DND-41 (cell line): ENCODE measurements at regions not wholly inside any gene's neighbourhood (a gene's known extent, or its start where the extent isn't known, plus 50 kb on each side); places are given as distances from the start of the nearest gene placed in this dataset.

Experiments
- ATAC-seq: fragments of 200-7000 bp; cut with Tn5 transposase; 3 replicates; pipeline ENCODE4 v1.9.1; 2021; ENCODE audit warnings: low read depth; ENCODE audit not compliant: insufficient read depth
- DNase-seq: peaks from one replicate; pipeline ENCODE4 v3.0.0-alpha.2; 2020
- H2AFZ ChIP-seq: 2 replicates; pipeline ENCODE4 v1.6.0; 2012; ENCODE audit warnings: low read depth, low read length
- H3K27ac ChIP-seq: 2 replicates; pipeline ENCODE4 v1.5.1; 2012; ENCODE audit warnings: low read length, inconsistent platforms
- H3K27me3 ChIP-seq: fragments of 200-600 bp; sonication (generic); 2 replicates; pipeline ENCODE4 v1.6.0; 2012; ENCODE audit warnings: low read length, mild to moderate bottlenecking, inconsistent platforms; ENCODE audit not compliant: insufficient read depth, poor library complexity
- H3K36me3 ChIP-seq: 2 replicates; pipeline ENCODE4 v1.5.1; 2012; ENCODE audit warnings: low read length, inconsistent platforms; ENCODE audit not compliant: insufficient read depth
- H3K4me1 ChIP-seq: 2 replicates; pipeline ENCODE4 v1.5.1; 2012; ENCODE audit warnings: mild to moderate bottlenecking, low read length; ENCODE audit not compliant: insufficient read depth
- H3K4me2 ChIP-seq: 2 replicates; pipeline ENCODE4 v1.6.0; 2012; ENCODE audit warnings: mild to moderate bottlenecking, moderate library complexity, low read length, inconsistent platforms; ENCODE audit not compliant: insufficient read depth
- H3K4me3 ChIP-seq, 2 experiments: fragments of 200-600 bp in 1 of 2; shearing (Covaris generic) in 1 of 2; 2 replicates each; pipeline ENCODE4 v1.5.1; 2012 to 2016; ENCODE audit warnings: inconsistent platforms in 2 of 2, low read length in 2 of 2, mild to moderate bottlenecking in 2 of 2, low read depth in 1 of 2, moderate library complexity in 1 of 2
- H3K79me2 ChIP-seq: 2 replicates; pipeline ENCODE4 v1.6.0; 2012; ENCODE audit warnings: low read length, inconsistent platforms; ENCODE audit not compliant: insufficient read depth
- H3K9ac ChIP-seq: 2 replicates; pipeline ENCODE4 v1.6.0; 2012; ENCODE audit warnings: low read depth, mild to moderate bottlenecking, inconsistent platforms, low read length, moderate library complexity
- H3K9me3 ChIP-seq: 2 replicates; pipeline ENCODE4 v1.5.1; 2012; ENCODE audit warnings: low read length, moderate library complexity, mild to moderate bottlenecking, inconsistent platforms; ENCODE audit not compliant: insufficient read depth, severe bottlenecking
- H4K20me1 ChIP-seq: 2 replicates; pipeline ENCODE4 v1.6.0; 2012; ENCODE audit warnings: low read length; ENCODE audit not compliant: insufficient read depth
- EZH2 ChIP-seq: IDR thresholded peaks from 3 replicates; pipeline ENCODE4 v1.6.1; 2012; ENCODE audit warnings: borderline replicate concordance, low read depth, mild to moderate bottlenecking, moderate library complexity, low read length, inconsistent platforms; ENCODE audit not compliant: severe bottlenecking
- TF ChIP-seq, protein P1 (sequence below): IDR thresholded peaks from 2 replicates; pipeline ENCODE4 v1.5.1; 2012; ENCODE audit warnings: borderline replicate concordance, low read length, moderate library complexity, mild to moderate bottlenecking; ENCODE audit not compliant: poor library complexity, severe bottlenecking; ENCODE audit errors: extremely low read depth

DNA sequence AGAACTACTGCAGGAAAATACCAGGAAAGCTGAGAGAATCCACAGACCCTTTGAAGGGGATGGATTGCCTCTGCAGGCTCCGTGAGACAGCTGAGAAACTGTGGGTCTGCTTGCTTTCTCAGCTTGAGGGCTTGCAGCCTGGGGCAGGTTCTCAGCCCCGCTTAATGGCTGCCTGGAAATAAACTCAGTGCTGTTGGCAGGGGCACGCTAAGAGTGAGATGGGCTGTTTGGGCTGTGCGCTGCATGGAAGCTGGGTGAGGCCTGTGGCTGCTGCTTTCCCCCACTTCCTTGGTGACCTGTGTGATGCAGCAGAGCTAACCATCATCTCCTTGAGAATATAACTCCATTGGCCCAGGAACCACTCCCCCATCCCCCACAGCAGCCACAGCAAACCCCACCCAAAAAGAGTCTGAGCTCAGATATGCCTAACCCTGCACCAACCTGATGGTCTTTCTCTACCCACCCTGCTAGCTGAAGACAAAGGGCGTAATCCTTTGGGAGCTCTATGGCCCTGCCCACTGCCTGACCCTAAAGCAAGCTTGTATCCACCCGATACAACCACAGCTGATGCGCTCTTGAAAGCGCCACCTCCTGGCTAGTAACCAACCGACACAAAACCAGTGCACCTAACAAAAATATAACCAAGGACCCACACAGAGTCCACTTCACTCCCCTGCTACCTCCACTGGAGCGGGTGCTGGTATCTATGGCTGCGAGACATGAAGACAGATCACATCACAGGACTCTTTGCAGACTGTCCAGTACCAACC, 800.6 kb upstream of the MAP3K7 start:
- H3K4me2 ChIP-seq, result no peak overlapping the region
- DNase-seq (no peak), ATAC-seq (no peak)
- no peak overlapping the region for H3K9ac ChIP-seq
- no peaks in the 10 kb centered on the region for H3K79me2 ChIP-seq
- TF ChIP-seq EZH2, result no peak
- TF ChIP-seq, protein P1, sequence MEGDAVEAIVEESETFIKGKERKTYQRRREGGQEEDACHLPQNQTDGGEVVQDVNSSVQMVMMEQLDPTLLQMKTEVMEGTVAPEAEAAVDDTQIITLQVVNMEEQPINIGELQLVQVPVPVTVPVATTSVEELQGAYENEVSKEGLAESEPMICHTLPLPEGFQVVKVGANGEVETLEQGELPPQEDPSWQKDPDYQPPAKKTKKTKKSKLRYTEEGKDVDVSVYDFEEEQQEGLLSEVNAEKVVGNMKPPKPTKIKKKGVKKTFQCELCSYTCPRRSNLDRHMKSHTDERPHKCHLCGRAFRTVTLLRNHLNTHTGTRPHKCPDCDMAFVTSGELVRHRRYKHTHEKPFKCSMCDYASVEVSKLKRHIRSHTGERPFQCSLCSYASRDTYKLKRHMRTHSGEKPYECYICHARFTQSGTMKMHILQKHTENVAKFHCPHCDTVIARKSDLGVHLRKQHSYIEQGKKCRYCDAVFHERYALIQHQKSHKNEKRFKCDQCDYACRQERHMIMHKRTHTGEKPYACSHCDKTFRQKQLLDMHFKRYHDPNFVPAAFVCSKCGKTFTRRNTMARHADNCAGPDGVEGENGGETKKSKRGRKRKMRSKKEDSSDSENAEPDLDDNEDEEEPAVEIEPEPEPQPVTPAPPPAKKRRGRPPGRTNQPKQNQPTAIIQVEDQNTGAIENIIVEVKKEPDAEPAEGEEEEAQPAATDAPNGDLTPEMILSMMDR, result no peak
- H3K36me3 ChIP-seq, result no peaks in the 10 kb centered on the region
- no peak overlapping the region for H3K4me3 ChIP-seq
- H3K27me3 ChIP-seq, result no peaks in the 10 kb centered on the region
- H3K27ac ChIP-seq, result no peak overlapping the region
- no peak overlapping the region for H2AFZ ChIP-seq
- H3K4me1 ChIP-seq, result no peaks in the 10 kb centered on the region
- no peaks in the 10 kb centered on the region for H3K9me3 ChIP-seq
- no peaks in the 10 kb centered on the region for H4K20me1 ChIP-seq

DNA sequence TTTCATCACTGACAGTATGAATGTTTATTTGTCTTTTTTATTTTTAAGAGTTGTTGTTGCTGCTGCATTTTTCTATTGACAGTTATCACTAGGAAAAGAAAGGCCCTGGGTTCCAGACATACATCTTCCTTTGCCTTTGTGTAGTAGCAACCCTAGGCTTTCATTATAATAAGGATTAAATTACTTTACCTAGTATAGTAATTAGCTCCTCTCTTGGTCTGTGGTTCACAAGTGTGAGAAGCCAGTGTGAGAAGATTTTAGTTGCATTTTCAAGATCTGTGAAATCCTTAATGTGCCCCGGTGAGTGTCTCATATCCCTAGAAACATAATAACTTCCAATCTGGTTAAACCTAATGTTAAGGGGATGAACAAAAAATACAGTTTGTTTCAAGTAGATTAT, 799.3 kb upstream of the MAP3K7 start:
- ATAC-seq (no peak), DNase-seq (no peak)
- TF ChIP-seq, protein P1, result no peak
- TF ChIP-seq EZH2, result no peak
- Histone ChIP-seq H3K27ac (no peak overlapping the region), H3K4me2 (no peak overlapping the region), H3K4me1 (no peaks in the 10 kb centered on the region), H3K36me3 (no peaks in the 10 kb centered on the region), H3K4me3 (no peak overlapping the region), H4K20me1 (no peaks in the 10 kb centered on the region), H3K27me3 (no peaks in the 10 kb centered on the region), H2AFZ (no peak overlapping the region), H3K9me3 (no peaks in the 10 kb centered on the region), H3K9ac (no peak overlapping the region), H3K79me2 (no peaks in the 10 kb centered on the region)

DNA sequence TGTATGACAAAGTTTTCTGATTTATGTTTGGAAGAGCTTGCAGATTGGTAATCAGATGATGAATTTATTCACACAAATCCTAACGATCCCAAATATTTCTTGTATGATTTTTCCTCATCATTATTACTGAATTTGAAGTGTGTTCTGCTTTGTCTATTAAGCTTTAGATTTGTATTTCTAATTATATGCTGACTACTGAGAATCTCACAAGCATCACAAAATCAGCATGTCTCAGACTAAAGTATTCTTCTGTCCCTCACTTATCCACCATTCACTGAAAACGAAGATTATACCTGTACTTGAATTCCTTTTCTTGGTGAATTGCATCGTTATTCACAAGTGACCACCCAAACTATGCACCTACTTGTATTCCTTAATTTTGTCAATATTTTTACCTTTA, 796.3 kb upstream of the MAP3K7 start:
- H3K27ac ChIP-seq, result no peak overlapping the region
- no peak overlapping the region for H2AFZ ChIP-seq
- no peaks in the 10 kb centered on the region for H3K79me2 ChIP-seq
- no peaks in the 10 kb centered on the region for H4K20me1 ChIP-seq
- no peaks in the 10 kb centered on the region for H3K9me3 ChIP-seq
- H3K36me3 ChIP-seq, result no peaks in the 10 kb centered on the region
- H3K4me1 ChIP-seq, result no peaks in the 10 kb centered on the region
- DNase-seq, result no peak
- TF ChIP-seq EZH2, result no peak
- TF ChIP-seq, protein P1, result no peak
- no peak overlapping the region for H3K9ac ChIP-seq
- no peak overlapping the region for H3K4me2 ChIP-seq
- no peak for ATAC-seq
- H3K4me3 ChIP-seq, result no peak overlapping the region
- H3K27me3 ChIP-seq, result no peaks in the 10 kb centered on the region
